ENCODE measurements at regions not wholly inside any gene's neighbourhood (a gene's known extent, or its start where the extent isn't known, plus 50 kb on each side); places are given as distances from the start of the nearest gene placed in this dataset.

DNA sequence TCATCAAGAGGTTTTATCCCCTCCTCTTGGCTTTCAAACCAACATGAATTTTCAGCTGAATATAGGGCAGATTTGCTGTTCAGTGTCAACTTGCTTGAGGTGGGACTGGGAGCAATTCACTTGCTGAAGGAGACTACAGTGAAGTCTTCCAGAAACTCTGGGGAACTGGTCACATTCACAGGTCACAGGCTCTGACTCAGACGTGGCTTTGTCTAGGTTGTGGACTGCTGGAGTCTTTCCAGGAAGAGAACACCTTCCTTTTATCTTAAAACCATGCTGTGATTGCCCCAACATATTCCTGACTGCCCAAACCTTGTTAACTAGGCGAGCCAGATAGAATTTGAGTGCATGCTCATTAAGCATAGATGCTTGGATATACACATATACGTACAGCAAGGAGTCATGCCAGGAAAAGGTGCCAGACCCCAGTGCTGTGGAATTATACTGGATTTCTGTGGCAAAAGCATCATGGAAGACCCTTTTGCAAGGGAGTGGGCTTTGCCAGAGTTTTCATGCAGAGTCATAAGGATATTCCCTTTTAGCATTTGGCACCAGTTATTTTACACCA, 399.1 kb upstream of the TBL1XR1 start:
- H3K4me2 ChIP-seq (ENCODE audit: insufficient read depth, low read length), result peak overlapping the region; percentile 28

DNA sequence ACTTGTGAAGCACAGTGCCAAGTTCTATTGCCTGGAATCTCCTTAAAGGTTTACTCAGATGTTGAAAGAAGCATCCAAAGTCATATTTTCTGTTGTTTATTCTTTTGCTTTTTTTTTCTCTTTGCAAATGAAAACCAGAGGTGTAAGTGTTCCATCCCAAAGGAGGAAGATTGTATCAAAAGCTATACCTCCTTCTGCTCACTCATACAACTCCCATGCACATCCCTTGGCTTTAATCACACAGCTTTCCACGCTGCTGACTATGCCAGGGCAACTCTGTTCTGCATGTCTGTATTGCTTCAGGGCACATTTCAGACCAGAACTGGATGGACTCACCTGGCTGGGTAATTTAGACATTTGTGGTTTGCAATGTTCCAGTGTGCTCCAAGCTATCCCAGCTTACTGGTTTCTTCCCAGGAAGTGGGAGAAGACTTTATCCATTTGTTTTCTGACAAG, 399.6 kb upstream of the TBL1XR1 start:
- Histone ChIP-seq H4K20me1 (ENCODE audit: insufficient read depth, low read length) (no peaks in the 10 kb centered on the region), H3K36me3 (ENCODE audit: insufficient read depth, low read length) (no peaks in the 10 kb centered on the region), H3K27ac (ENCODE audit: low read depth, low read length) (peak overlapping the region; percentile 76), H2AFZ (ENCODE audit: low read length) (no peak overlapping the region), H3K4me1 (ENCODE audit: insufficient read depth, low read length) (peaks cover 33% of the 10 kb centered on the region), H3K79me2 (ENCODE audit: insufficient read depth, low read length) (no peaks in the 10 kb centered on the region), H3K27me3 (ENCODE audit: insufficient read depth, low read length) (no peaks in the 10 kb centered on the region), H3K4me2 (ENCODE audit: insufficient read depth, low read length) (peak overlapping the region; percentile 28), H3K4me3 (ENCODE audit: insufficient read depth, low read length) (no peak overlapping the region), H3K9me3 (ENCODE audit: low read depth, low read length) (no peaks in the 10 kb centered on the region)
- TF ChIP-seq, protein P1, sequence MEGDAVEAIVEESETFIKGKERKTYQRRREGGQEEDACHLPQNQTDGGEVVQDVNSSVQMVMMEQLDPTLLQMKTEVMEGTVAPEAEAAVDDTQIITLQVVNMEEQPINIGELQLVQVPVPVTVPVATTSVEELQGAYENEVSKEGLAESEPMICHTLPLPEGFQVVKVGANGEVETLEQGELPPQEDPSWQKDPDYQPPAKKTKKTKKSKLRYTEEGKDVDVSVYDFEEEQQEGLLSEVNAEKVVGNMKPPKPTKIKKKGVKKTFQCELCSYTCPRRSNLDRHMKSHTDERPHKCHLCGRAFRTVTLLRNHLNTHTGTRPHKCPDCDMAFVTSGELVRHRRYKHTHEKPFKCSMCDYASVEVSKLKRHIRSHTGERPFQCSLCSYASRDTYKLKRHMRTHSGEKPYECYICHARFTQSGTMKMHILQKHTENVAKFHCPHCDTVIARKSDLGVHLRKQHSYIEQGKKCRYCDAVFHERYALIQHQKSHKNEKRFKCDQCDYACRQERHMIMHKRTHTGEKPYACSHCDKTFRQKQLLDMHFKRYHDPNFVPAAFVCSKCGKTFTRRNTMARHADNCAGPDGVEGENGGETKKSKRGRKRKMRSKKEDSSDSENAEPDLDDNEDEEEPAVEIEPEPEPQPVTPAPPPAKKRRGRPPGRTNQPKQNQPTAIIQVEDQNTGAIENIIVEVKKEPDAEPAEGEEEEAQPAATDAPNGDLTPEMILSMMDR (IDR thresholded peaks at IDR 0.05; ENCODE audit: extremely low read depth, low read depth, low read length), result no peak
- no peak for DNase-seq (ENCODE audit: insufficient read length, low spot score, missing footprints)

More for the DNA sequence above, 399.1 kb upstream of the TBL1XR1 start:
- Histone ChIP-seq H4K20me1 (ENCODE audit: insufficient read depth, low read length) (no peaks in the 10 kb centered on the region), H2AFZ (ENCODE audit: low read length) (no peak overlapping the region), H3K9me3 (ENCODE audit: low read depth, low read length) (no peaks in the 10 kb centered on the region), H3K27ac (ENCODE audit: low read depth, low read length) (peak overlapping the region; percentile 76), H3K79me2 (ENCODE audit: insufficient read depth, low read length) (no peaks in the 10 kb centered on the region), H3K4me3 (ENCODE audit: insufficient read depth, low read length) (no peak overlapping the region), H3K4me1 (ENCODE audit: insufficient read depth, low read length) (peaks cover 33% of the 10 kb centered on the region), H3K27me3 (ENCODE audit: insufficient read depth, low read length) (no peaks in the 10 kb centered on the region), H3K36me3 (ENCODE audit: insufficient read depth, low read length) (no peaks in the 10 kb centered on the region)
- TF ChIP-seq, protein P1 (IDR thresholded peaks at IDR 0.05; ENCODE audit: extremely low read depth, low read depth, low read length), result no peak
- no peak for DNase-seq (ENCODE audit: insufficient read length, low spot score, missing footprints)

DNA sequence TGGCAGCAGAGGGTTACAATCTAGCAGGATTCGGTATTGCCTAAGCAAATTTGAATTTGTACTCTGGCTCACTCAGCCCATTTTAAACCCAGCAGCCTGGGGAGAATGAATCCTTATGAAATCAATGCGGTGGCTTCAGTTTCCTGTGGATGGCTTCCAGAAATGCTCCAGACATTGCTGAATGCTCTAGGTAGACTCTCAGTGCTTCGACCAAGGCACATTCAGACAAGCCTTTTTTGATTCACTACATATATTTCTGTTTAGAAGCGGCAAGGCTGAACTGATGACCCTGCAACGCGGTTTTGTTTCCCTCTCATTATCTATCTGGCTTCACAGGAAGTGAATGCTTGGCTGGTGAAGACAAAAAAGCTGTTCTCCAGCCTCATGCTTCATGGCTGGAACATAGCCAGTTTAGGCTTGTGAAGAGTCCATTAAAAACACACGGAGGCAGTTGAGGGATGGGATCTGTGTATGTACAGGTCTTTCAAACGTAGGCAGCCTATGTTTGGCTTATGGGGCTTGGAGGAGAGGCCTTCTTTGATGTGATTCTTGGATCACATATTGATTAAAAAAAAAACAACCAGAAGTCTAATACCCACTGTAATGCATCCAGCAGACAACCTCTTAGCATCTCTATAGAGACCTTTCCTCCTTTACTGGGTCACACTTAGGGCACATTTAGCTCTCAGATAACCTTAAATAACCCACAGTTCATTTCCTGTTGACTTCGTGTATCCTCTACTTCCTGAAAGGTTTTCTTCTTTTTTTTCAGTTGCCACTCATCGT, 400.2 kb upstream of the TBL1XR1 start:
- Histone ChIP-seq H3K36me3 (ENCODE audit: insufficient read depth, low read length) (no peaks in the 10 kb centered on the region), H3K4me2 (ENCODE audit: insufficient read depth, low read length) (peak overlapping the region; percentile 28), H3K4me3 (ENCODE audit: insufficient read depth, low read length) (no peak overlapping the region), H3K27me3 (ENCODE audit: insufficient read depth, low read length) (no peaks in the 10 kb centered on the region), H3K27ac (ENCODE audit: low read depth, low read length) (peak overlapping the region; percentile 76), H3K79me2 (ENCODE audit: insufficient read depth, low read length) (no peaks in the 10 kb centered on the region), H3K4me1 (ENCODE audit: insufficient read depth, low read length) (peaks cover 33% of the 10 kb centered on the region), H2AFZ (ENCODE audit: low read length) (peak overlapping the region; percentile 4), H4K20me1 (ENCODE audit: insufficient read depth, low read length) (no peaks in the 10 kb centered on the region), H3K9me3 (ENCODE audit: low read depth, low read length) (no peaks in the 10 kb centered on the region)
- TF ChIP-seq, protein P1 (IDR thresholded peaks at IDR 0.05; ENCODE audit: extremely low read depth, low read depth, low read length), result no peak
- DNase-seq (ENCODE audit: insufficient read length, low spot score, missing footprints), result peak; percentile 90

Data from osteoblast (primary cell).